Activated effector memory CD4-positive, alpha-beta T cell treated with Interleukin-2 at 50 U/mL for 16 hours (primary cell): ENCODE measurements at regions not wholly inside any gene's neighbourhood (a gene's known extent, or its start where the extent isn't known, plus 50 kb on each side); places are given as distances from the start of the nearest gene placed in this dataset.
"Not testable (repeated sequence)": the region's sequence is repeated elsewhere in the genome, so short reads cannot be mapped to it uniquely, and the experiment has no call there.

Experiments used
- DNase-seq: peaks from one replicate; pipeline ENCODE4 v3.0.0-alpha.2; 2020

DNA sequence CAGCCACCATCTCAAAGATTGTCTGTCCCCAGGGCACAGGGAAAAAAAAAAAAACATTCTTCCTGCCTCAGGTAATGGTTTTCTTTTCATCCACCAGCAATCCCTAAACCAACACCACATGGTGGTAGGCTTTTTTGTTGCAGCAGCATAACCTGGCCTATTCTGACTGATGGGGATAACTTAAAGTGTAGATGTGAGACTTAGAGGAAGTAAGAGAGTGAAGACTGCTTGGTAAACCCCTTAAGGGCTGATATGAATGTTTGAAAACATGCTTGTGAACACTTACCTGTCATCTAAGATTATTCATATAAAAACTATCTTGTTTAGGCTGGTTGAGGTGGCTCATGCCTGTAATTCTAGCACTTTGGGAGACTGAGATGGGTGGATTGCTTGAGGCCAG lies 130.2 kb upstream of the RAP1B start:
- no peak for DNase-seq

DNA sequence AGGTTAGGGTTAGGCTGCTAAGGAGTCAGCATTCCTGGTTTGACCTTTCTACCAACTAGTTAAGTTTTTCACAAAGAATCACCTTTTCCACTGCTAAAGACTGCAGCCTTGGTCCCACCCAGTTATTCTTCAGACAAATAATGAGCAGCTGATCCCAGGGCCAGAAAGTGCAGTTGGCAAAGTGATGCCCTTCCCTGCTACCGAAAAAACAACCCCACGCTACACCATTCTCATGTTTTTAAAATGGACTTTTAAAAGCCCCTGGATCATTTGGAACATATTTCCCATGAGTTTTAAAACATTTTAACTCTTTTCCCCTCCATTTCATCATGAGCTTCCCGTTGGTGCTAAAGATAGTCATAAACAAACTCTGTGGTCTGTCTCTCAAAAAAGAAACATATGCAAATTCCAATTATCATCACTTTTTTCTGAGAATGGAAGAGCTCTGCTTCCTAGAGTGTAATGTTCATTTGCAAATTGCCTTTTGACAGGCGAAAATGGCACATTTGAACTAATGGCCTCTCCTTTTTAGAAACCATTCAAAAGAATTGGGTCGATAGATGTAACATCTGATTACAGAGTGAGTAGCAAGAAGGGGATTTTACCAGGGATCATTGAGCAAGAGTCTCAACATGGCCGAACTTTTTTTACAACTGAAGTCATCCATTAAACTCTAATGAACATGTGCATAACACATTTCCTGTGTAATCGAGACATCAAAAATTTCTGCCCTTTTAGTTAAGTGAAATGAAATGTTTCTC lies 129.3 kb upstream of the RAP1B start:
- no peak for DNase-seq

DNA sequence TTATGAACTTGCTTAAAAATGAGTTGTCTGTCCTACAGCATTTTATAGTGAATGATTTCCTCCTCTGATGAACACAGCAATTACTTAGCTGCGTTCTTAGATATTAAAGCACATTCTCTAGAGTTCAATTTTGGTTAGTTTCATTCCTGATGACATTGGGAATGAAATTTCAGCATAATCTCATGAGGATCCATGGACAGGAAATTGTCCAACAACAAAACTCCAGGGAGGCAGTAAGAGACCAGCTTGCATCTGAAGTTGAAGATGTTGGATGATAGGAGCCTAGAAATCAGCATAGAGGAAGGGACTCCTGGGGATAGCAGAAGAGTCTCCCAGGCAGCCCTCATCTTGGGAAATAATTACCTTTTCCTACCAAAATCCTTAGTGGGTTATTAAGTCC lies 128.7 kb upstream of the RAP1B start:
- no peak for DNase-seq

DNA sequence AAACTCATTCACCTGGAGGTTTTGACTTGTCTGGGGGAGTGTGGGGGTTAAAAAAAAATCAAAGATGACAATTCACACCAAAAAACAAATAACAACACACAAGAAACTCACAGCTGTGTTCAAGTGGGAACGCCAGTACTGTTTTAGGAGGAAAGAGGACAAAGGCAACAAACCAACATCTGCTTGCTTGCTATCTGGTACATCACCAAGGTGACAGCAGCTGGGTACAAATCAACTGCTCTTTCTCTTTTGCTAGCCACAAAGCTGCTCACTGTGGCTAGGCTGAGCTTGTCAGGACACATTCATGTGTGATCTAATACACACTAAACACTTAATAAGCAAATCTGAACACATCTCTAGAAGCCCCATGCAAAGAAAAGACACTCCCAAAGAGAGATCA lies 128.0 kb upstream of the RAP1B start:
- no peak for DNase-seq

DNA sequence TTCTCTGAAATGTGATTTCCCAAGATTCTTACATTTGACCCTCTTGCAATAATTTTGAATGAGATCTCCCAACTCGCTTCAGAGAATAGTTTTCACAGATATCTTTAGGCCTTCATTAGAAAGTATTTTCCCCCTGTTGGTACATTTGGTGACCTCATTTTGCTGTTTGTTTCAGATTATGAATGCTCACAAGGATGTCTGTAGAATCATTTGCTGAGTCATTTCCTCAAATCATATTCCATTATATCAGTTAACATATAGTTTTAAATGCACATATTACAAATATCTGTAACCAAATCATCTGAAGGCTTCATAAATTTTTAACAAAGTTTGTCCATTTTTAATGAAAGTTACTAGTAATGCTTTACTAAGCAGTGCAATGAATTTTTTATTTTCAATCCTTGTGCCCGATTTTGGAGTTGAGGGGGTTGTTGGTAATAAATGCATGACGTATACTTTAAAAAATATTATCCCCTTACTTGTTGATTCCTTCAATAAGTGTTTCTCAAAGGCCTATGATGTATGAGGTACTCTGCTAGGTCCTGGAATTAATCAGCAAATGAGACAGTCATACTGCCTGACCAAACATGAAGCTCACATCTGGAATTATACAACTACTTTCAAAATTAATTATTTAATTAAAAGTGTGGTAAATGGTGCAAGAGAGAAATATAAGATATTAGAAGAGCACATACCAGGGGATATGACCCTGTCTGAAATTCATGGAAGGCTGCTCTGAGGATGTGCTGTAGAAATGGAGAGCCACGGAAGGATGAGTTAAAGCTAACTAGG lies 126.9 kb upstream of the RAP1B start:
- DNase-seq, result no peak

DNA sequence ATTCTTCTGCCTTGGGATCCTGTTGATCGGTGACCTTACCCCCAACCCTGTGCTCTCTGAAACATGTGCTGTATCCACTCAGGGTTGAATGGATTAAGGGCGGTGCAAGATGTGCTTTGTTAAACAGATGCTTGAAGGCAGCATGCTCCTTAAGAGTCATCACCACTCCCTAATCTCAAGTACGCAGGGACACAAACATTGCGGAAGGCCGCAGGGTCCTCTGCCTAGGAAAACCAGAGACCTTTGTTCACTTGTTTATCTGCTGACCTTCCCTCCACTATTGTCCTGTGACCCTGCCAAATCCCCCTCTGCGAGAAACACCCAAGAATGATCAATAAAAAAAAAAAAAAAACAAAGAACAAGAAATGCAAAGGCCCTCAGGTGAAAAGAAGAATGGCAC lies 126.1 kb upstream of the RAP1B start:
- DNase-seq, result not testable (repeated sequence)

DNA sequence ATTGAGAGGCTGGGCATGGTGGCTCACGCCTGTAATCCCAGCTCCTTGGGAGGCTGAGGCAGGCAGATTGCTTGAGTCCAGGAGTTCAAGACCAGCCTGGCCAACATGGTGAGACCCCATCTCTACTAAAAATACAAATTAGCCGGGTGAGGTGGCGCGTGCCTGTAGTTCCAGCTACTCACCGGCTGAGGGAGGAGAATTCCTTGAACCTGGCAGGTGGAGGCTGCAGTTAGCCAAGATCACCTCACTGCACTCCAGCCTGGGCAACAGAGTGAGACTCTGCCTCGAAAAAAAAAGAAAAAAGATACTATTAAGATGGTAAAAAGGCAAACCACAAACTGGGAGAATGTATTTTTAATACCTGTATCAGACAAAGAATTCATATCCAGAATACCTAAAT lies 124.2 kb upstream of the RAP1B start:
- DNase-seq, result not testable (repeated sequence)

DNA sequence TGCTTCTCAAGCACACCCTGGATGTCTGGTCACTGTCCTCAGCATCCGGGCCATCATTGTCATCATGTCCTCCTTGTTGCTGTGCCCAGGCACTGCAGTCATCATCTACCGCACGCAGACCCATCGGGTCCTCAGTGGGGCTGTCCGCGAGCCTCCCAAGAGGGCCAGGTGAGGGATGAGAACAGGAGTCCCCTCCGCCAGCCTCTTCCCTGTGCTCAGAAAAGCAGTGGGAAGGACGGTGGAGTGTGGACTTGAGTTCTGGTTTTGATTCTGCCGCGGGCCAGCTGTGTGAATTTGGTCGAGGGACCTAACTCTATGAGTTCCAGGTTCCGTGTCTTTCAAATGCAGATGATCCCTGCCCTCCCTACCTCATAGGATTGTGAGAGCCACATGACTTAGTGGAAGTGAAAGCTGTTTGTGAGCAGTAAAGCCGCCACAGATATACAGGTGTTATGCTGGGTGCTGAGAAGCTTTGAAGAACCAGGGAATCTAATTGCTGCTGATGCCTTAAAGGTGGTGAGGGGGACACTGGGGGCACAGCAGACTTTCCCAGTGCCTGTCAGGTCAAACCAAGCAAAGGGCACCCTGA lies 122.9 kb upstream of the RAP1B start:
- no peak for DNase-seq

DNA sequence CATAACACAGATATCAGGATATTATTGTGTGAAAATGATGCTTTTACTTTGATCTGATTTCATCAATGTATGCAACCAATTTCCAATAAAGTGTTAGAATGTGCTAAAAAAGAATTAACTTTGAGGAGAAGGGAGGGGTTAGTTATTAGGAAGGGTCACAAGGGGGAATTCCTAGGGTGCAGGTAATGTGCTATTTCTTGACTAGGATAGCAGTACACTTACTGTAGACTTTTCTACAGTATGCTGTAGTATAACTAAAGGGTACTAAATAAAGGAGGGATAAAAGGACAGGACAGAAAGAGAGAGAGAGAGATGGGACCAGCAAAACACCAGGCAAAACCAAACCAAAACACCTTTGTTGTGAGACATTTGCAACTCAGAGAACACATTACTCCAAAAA lies 121.4 kb upstream of the RAP1B start:
- no peak for DNase-seq

DNA sequence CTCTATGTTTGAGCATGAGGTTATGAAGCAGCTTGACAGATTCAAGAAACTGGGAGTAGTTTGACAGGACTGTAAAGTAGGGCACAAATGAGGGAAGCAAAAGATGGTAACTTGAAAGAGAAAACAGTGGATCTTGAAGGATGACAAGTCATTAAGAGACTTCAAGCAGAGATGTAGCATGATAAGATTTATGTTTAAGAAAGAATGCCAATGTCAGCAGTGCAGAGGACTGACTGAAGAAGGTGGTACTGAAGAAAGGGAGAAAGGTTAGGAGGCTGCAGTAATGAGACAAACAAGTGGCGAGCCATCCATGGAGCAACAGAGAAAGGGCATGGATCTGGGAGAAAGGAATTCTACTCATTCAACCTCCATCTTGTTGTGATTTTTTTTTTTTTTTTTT lies 120.2 kb upstream of the RAP1B start:
- DNase-seq, result no peak

DNA sequence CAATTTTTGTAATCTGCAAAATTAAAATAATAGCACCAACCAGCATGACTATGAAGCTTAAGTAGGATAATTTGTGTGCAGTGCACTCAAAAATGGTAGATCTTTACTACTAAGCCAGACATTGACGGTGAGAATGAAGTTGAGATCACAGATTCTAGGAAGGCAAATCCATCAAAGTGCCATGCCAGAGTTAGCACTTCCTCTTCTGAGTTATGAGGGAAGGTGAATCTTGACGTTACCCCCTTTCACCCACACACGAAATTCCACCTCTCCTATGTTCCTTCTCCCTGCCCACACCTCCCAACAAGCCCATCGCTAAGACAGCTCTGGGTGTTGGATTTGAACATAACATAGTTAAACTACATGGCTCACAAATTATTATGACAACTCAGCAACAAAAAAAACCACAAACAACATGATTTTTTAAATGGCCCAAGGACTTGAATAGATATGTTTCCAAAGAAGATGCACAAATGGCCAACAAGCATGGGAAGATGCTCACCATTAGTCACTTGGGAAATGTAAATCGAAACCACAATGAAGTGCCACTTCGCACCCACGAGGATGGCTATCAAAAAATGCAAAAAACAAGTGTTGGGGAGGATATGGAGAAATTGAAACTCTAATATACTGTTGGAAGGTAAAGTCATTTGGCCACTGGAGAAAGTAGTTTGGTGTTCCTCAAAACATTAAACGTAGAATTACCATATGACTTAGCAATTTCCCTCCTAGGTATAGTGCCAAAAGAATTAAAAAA lies 119.3 kb upstream of the RAP1B start:
- no peak for DNase-seq

DNA sequence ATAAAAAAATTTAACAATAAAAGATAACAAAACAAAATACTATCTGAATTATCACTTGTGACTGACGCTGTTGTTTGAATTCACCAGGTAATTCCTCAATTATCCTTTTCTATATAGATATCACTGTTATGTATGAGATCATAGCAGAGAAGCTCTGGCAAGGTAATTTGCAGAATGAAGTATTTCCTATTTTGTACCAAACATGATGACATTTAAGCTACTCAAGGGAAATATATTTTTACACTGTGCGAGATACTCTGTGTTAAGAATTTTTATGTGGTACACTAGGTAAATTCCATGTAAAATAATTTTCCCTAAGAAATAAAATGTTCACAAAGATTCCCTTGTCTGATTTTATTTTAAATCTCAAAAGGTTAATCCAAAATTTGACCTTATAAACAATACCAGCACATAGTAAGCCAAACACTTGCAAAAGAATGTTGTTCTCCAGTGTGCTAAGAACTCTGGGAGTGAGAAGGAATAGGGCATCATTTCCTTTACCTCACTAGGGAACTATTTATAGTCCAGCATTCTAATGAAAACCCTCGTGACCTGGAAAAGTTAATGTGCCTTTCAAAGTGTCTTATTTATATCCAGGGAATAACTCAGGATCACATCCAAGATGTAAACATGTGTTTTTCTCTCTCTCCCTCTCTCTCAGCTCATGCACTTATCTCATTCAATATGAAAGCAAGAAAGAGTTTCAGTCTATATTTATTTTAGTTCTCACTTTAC lies 115.2 kb upstream of the RAP1B start:
- no peak for DNase-seq

DNA sequence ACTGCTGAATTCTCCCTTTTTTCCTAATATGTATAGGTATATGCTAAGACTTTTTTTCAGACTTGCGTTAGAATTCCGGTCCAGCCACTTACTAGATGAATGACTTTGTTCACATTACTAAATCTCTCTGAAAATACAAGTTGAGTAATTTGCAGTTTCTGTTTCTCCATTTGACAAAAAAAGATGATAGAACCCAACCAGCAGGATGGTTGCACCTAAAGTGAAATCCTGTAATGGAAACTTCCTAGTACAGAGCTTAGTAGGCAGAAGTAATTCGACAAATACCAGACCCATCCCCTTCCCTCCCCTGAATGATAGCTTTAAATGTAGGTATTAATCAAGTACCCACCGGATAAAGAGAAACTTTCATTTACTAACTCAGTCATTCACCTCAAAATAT lies 113.6 kb upstream of the RAP1B start:
- DNase-seq, result no peak

DNA sequence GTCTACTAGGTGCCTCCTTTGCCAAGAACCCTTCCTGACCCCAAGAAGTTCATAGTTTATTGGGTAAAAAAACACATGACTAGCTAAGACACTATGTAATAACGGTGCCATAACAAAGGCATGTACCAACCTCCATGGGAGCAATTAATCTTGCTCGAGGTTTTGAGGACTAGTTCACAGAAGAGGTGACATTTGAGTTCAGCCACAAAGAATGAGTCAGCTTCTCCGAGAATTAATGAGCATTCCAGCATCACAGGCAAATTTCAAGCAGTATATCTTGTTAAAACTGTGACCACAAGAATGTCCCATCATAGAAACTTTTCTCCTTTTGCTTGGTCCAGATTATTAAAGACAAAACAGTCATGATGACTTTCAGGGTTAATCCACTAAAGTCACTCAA lies 113.0 kb upstream of the RAP1B start:
- no peak for DNase-seq

DNA sequence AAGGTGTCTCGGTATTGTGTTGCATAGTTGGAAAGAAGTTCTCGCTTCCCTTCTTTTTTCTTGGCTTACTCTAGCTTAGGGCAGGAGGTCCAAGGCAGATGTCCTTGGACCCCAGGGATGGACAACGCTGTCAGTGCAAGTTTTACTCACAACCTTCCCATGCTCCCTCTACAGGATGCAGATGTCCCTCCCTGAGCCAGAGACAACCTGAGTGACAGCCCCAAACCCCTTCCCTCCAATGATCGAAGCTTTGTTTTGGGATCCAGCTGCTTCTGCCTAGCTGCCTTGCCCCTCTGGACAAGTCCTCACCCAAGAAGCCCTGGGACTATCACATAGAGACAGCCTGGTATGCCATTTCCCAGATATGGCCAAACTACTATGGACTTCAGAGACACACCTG lies 112.0 kb upstream of the RAP1B start:
- no peak for DNase-seq

DNA sequence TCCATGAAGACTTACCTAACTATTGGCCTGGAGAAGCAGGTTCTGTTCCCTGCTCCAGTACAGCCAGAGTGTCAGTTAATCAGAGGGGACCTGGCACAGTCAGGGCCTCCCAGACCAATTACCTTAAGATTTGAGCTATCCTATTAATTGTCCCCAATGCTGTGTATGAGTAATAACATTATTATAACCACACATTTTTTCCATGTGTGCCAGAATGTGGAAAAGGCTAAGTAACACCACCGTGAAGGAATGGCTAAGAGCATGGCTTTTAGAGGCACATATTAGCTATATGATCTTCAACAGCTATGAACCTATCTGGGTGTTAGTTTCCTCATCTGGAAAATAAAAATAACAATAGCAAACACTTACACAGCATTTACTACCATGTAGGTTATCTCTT lies 111.1 kb upstream of the RAP1B start:
- DNase-seq, result no peak

DNA sequence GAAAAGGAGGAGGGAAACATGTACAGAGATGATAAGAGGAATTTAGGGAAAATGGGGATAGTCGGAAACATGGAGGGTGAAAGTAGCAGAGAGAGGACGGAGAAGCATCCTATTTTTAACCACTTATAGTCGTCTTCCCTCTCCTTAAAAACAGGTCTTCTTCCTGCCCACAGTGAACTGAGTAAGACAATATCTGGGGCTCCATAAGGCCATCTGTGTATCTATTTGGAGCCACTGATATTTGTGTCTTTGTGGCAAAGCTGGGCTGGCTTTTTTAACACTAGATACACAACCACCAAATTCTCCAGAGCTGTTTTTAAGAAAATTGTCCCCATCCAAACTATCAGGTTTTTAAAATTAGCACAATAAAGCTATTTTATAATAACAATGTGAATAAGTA lies 109.5 kb upstream of the RAP1B start:
- DNase-seq, result no peak

DNA sequence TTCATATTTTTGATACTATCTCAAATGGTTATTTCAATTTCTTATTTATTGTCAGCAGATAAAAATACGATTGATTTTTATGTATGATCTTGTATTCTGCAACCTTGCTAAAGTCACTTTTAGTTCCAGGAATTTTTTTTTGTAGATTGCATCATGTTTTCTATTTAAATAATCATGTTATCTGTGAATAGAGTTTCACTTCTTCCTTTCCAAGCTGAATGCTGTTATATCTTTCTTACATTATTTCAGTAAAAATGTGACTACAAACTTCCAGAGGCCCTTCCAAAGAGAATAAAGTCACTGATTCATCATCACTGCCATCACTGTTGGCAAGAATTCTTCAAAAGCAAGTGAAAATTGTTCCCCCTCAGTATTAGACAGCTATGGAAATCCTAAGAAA lies 104.7 kb upstream of the RAP1B start:
- DNase-seq, result no peak

DNA sequence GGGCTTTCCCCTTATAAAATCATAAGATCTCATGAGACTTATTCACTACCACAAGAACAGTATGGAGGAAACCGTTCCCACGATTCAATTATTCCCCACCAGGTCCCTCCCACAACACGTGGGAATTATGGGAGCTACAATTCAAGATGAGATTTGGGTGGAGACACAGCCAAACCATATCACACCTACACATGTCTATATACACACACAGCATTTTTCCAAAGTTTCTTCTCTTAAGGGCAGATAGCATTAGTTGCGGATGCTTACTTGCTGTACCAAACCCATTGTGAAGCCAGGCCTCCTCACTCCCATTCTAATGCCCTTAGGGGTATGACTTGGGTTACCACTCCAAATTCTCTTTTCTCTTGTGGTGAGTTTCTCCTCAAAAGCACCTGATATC lies 104.1 kb upstream of the RAP1B start:
- no peak for DNase-seq

DNA sequence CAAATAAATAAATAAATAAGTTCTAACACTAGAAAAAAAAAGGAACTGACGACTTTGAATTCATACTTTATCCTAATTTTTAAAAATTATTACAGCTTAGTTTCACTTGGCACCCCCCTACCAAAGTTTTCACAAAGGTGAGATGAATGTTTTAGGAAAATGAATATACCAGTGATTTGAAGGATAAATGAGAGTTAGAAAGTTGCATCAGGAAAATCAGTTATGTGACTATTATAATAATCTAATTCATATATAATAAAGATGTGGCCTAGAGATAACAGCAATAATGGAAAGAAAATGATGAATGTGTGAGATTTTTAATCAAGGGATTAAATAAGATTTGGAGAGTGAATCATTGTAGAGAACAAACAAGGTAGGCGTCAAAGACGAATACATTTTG lies 103.0 kb upstream of the RAP1B start:
- DNase-seq, result no peak

DNA sequence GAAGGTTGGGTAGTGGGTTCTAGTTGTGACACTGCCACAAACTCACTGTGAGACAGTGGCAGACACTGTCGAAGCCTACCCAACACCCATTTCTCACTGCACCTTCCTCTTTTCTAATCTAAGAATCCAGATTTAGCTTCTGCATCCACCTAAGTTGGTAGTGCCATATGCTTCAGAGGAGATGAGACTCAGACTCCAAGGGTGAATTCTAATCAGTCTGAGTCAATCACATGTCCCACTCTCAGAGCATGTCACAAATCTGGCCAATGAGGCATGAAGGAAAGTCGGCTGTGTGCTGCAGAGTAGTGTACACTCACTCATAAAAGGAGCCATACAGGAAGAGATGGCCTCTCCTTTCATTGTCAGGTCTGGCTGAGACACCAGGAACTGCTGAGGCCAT lies 102.1 kb upstream of the RAP1B start:
- no peak for DNase-seq

DNA sequence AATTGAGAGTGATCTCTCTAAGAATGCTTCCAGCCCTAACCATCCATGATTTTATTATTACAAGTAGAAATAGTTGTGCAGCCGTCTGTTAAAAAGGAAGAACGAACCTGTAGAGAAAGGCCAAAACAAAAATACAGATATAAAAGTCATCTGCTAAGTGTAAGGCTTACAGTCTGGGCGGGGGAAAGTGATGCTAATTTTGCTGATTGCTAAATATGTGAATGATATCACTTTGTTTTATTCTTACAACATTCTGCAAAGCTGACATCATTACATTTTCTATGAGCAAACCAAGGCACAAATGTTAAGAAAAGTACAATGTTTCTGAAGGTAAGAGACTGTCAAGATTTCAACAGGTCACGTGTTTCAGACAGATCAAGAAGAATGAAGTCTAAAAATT lies 101.5 kb upstream of the RAP1B start:
- DNase-seq, result no peak

DNA sequence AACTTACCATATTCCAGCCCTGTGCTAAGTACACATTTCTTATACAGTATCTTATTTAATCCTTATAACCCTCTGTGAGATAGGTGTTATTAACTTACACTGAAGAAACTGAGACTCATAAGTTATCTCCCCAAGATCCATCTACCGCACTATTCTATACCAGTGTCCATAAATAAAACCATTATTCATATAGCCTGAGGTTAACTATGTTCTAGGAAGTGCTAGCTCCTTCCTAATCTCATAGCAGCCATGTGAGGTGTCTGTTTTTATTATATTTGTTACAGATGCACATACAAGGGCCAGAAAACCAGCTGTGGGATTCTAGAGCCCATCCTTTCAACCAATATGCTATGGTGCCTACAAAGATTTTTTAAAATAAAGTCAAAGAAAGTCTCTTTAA lies 100.3 kb upstream of the RAP1B start:
- no peak for DNase-seq
